ENCODE measurements at regions not wholly inside any gene's neighbourhood (a gene's known extent, or its start where the extent isn't known, plus 50 kb on each side); places are given as distances from the start of the nearest gene placed in this dataset.

- H3K4me3 ChIP-seq (ENCODE audit: insufficient read depth, low read depth, low read length): no peak overlapping the region
- no peak overlapping the region for H3K4me3 Mint-ChIP-seq (ENCODE audit: unreplicated experiment)
Measured at GRCh38 chr6:132107896-132108295, 156.7 kb upstream of the CCN2 start.

GRCh38 chr6:132101535-132101934 lies 150.4 kb upstream of the CCN2 start:
- H3K4me3 Mint-ChIP-seq (ENCODE audit: unreplicated experiment): no peak overlapping the region
- Histone ChIP-seq H3K4me3 (ENCODE audit: insufficient read depth, low read depth, low read length) (no peak overlapping the region), H3K9me3 (ENCODE audit: insufficient read depth, low read depth, low read length) (no peaks in the 10 kb centered on the region), H3K27ac (ENCODE audit: low read depth, low read length) (no peak overlapping the region), H3K4me1 (ENCODE audit: insufficient read depth, low read length) (no peaks in the 10 kb centered on the region), H3K79me2 (ENCODE audit: insufficient read depth, low read length) (no peaks in the 10 kb centered on the region), H3K27me3 (ENCODE audit: insufficient read depth, low read length) (no peaks in the 10 kb centered on the region), H3K4me2 (ENCODE audit: low read length) (no peak overlapping the region), H2AFZ (ENCODE audit: low read depth, low read length) (no peak overlapping the region), H4K20me1 (ENCODE audit: insufficient read depth, low read length) (no peaks in the 10 kb centered on the region), H3K9ac (ENCODE audit: low read length) (no peak overlapping the region), H3K36me3 (ENCODE audit: insufficient read depth, low read length) (no peaks in the 10 kb centered on the region)
- no peaks in the 10 kb centered on the region for H3K9me3 Mint-ChIP-seq (ENCODE audit: unreplicated experiment)
- peak; percentile 54 for FAIRE-seq
- DNase-seq (ENCODE audit: low read depth): no peak
- no peaks in the 10 kb centered on the region for H3K36me3 Mint-ChIP-seq (ENCODE audit: low read depth, unreplicated experiment)
- H3K27me3 Mint-ChIP-seq (ENCODE audit: low read depth, unreplicated experiment): no peaks in the 10 kb centered on the region
- peaks cover 14% of the 10 kb centered on the region for H3K4me1 Mint-ChIP-seq (ENCODE audit: low read depth, unreplicated experiment)
- TF ChIP-seq CTCF (IDR thresholded peaks at IDR 0.05; ENCODE audit: insufficient read depth, low read depth, low read length) (no peak), EZH2 (IDR thresholded peaks at IDR 0.05; ENCODE audit: insufficient read depth, low read length) (no peak)
- no peak overlapping the region for H3K27ac Mint-ChIP-seq (ENCODE audit: unreplicated experiment)

More at GRCh38 chr6:132107896-132108295, 156.7 kb upstream of the CCN2 start:
- Histone ChIP-seq H2AFZ (ENCODE audit: low read depth, low read length) (no peak overlapping the region), H3K27ac (ENCODE audit: low read depth, low read length) (no peak overlapping the region), H3K9me3 (ENCODE audit: insufficient read depth, low read depth, low read length) (no peaks in the 10 kb centered on the region), H3K36me3 (ENCODE audit: insufficient read depth, low read length) (no peaks in the 10 kb centered on the region), H3K9ac (ENCODE audit: low read length) (no peak overlapping the region), H3K4me2 (ENCODE audit: low read length) (no peak overlapping the region), H3K4me1 (ENCODE audit: insufficient read depth, low read length) (no peaks in the 10 kb centered on the region), H3K27me3 (ENCODE audit: insufficient read depth, low read length) (no peaks in the 10 kb centered on the region), H3K79me2 (ENCODE audit: insufficient read depth, low read length) (no peaks in the 10 kb centered on the region), H4K20me1 (ENCODE audit: insufficient read depth, low read length) (no peaks in the 10 kb centered on the region)
- DNase-seq (ENCODE audit: low read depth): no peak
- Mint-ChIP-seq H3K4me1 (ENCODE audit: low read depth, unreplicated experiment) (no peaks in the 10 kb centered on the region), H3K27me3 (ENCODE audit: low read depth, unreplicated experiment) (no peaks in the 10 kb centered on the region), H3K9me3 (ENCODE audit: unreplicated experiment) (peaks cover 17% of the 10 kb centered on the region), H3K27ac (ENCODE audit: unreplicated experiment) (no peak overlapping the region), H3K36me3 (ENCODE audit: low read depth, unreplicated experiment) (no peaks in the 10 kb centered on the region)
- TF ChIP-seq EZH2 (IDR thresholded peaks at IDR 0.05; ENCODE audit: insufficient read depth, low read length): no peak
- TF ChIP-seq CTCF (IDR thresholded peaks at IDR 0.05; ENCODE audit: insufficient read depth, low read depth, low read length): no peak
- no peak for FAIRE-seq

- Histone ChIP-seq H3K79me2 (ENCODE audit: insufficient read depth, low read length) (no peaks in the 10 kb centered on the region), H3K4me1 (ENCODE audit: insufficient read depth, low read length) (no peaks in the 10 kb centered on the region), H3K4me2 (ENCODE audit: low read length) (no peak overlapping the region), H2AFZ (ENCODE audit: low read depth, low read length) (no peak overlapping the region), H3K36me3 (ENCODE audit: insufficient read depth, low read length) (no peaks in the 10 kb centered on the region), H4K20me1 (ENCODE audit: insufficient read depth, low read length) (no peaks in the 10 kb centered on the region), H3K27ac (ENCODE audit: low read depth, low read length) (no peak overlapping the region), H3K4me3 (ENCODE audit: insufficient read depth, low read depth, low read length) (no peak overlapping the region), H3K9me3 (ENCODE audit: insufficient read depth, low read depth, low read length) (no peaks in the 10 kb centered on the region), H3K27me3 (ENCODE audit: insufficient read depth, low read length) (no peaks in the 10 kb centered on the region), H3K9ac (ENCODE audit: low read length) (no peak overlapping the region)
- no peaks in the 10 kb centered on the region for H3K9me3 Mint-ChIP-seq (ENCODE audit: unreplicated experiment)
- H3K27me3 Mint-ChIP-seq (ENCODE audit: low read depth, unreplicated experiment): no peaks in the 10 kb centered on the region
- TF ChIP-seq CTCF (IDR thresholded peaks at IDR 0.05; ENCODE audit: insufficient read depth, low read depth, low read length): no peak
- no peak for TF ChIP-seq EZH2 (IDR thresholded peaks at IDR 0.05; ENCODE audit: insufficient read depth, low read length)
- H3K27ac Mint-ChIP-seq (ENCODE audit: unreplicated experiment): no peak overlapping the region
- H3K4me3 Mint-ChIP-seq (ENCODE audit: unreplicated experiment): no peak overlapping the region
- peaks cover 14% of the 10 kb centered on the region for H3K4me1 Mint-ChIP-seq (ENCODE audit: low read depth, unreplicated experiment)
- H3K36me3 Mint-ChIP-seq (ENCODE audit: low read depth, unreplicated experiment): no peaks in the 10 kb centered on the region
- FAIRE-seq (no peak), DNase-seq (ENCODE audit: low read depth) (no peak)
Measured at GRCh38 chr6:132100388-132100990, 149.3 kb upstream of the CCN2 start.
